ENCODE measurements at regions not wholly inside any gene's neighbourhood (a gene's known extent, or its start where the extent isn't known, plus 50 kb on each side); places are given as distances from the start of the nearest gene placed in this dataset.

DNA sequence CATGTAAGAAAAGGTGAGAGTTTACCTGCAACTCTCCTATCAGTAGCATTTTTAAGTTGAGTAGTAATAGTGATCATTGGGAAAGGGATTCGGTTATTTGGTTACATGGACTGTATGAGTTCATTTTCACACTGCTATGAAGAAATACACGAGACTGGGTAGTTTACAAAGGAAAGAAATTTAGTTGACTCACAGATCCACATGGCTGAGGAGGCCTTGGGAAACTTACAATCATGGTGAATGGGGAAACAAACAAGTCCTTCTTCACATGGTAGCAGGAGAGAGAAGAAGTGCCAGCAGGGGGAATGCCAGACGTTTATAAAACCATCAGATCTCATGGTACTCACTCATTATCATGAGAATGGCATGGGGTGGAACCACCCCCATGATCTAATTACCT lies 59.3 kb upstream of the FBXO28 start:
- no peak for TF ChIP-seq EZH2phosphoT487 (IDR thresholded peaks at IDR 0.05; ENCODE audit: borderline replicate concordance, low read length)
- TF ChIP-seq, protein P1, sequence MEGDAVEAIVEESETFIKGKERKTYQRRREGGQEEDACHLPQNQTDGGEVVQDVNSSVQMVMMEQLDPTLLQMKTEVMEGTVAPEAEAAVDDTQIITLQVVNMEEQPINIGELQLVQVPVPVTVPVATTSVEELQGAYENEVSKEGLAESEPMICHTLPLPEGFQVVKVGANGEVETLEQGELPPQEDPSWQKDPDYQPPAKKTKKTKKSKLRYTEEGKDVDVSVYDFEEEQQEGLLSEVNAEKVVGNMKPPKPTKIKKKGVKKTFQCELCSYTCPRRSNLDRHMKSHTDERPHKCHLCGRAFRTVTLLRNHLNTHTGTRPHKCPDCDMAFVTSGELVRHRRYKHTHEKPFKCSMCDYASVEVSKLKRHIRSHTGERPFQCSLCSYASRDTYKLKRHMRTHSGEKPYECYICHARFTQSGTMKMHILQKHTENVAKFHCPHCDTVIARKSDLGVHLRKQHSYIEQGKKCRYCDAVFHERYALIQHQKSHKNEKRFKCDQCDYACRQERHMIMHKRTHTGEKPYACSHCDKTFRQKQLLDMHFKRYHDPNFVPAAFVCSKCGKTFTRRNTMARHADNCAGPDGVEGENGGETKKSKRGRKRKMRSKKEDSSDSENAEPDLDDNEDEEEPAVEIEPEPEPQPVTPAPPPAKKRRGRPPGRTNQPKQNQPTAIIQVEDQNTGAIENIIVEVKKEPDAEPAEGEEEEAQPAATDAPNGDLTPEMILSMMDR (IDR thresholded peaks at IDR 0.05; ENCODE audit: low read depth, low read length, poor library complexity, severe bottlenecking), result no peak
